ENCODE measurements at regions not wholly inside any gene's neighbourhood (a gene's known extent, or its start where the extent isn't known, plus 50 kb on each side); places are given as distances from the start of the nearest gene placed in this dataset.

DNA sequence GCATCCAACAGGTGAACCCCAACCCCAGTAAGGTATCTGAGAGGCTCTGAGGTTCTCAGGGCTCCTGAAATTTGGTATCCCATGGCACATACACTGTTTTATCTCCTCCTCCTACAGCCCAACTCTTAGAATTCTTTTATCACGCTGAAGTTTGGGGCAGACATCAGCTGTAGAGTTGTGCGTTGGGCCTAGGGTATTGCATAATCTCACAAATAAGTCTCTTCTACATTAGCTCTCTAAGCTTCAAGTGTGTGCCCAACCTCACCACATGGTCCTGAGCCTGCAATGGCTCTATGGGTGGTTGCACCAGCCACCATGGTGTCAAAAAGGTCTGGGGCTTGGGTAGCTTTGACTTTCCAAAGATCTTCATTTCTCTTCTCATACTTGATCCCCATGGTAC, 603.0 kb downstream of the BUD13 start:
- in situ Hi-C loops (cut with MboI; ENCODE audit: low sequenced_read_pairs, unreplicated experiment) = no loop called here
- TF ChIP-seq, protein P1, sequence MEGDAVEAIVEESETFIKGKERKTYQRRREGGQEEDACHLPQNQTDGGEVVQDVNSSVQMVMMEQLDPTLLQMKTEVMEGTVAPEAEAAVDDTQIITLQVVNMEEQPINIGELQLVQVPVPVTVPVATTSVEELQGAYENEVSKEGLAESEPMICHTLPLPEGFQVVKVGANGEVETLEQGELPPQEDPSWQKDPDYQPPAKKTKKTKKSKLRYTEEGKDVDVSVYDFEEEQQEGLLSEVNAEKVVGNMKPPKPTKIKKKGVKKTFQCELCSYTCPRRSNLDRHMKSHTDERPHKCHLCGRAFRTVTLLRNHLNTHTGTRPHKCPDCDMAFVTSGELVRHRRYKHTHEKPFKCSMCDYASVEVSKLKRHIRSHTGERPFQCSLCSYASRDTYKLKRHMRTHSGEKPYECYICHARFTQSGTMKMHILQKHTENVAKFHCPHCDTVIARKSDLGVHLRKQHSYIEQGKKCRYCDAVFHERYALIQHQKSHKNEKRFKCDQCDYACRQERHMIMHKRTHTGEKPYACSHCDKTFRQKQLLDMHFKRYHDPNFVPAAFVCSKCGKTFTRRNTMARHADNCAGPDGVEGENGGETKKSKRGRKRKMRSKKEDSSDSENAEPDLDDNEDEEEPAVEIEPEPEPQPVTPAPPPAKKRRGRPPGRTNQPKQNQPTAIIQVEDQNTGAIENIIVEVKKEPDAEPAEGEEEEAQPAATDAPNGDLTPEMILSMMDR (IDR thresholded peaks at IDR 0.05; ENCODE audit: borderline replicate concordance, control extremely low read depth, extremely low read depth, insufficient read depth, missing control alignments) = no peak
- no peak for DNase-seq (ENCODE audit: low spot score)

GRCh38 chr11:116168459-116168787, 604.4 kb downstream of the BUD13 start:
- in situ Hi-C loops (cut with MboI; ENCODE audit: low sequenced_read_pairs, unreplicated experiment) = no loop called here
- TF ChIP-seq, protein P1 (IDR thresholded peaks at IDR 0.05; ENCODE audit: borderline replicate concordance, control extremely low read depth, extremely low read depth, insufficient read depth, missing control alignments) = no peak
- DNase-seq (ENCODE audit: low spot score) = no peak

GRCh38 chr11:116167706-116168458, 604.9 kb downstream of the BUD13 start:
- no peak for DNase-seq (ENCODE audit: low spot score)
- TF ChIP-seq, protein P1 (IDR thresholded peaks at IDR 0.05; ENCODE audit: borderline replicate concordance, control extremely low read depth, extremely low read depth, insufficient read depth, missing control alignments) = no peak
- in situ Hi-C loops (cut with MboI; ENCODE audit: low sequenced_read_pairs, unreplicated experiment) = no loop called here

DNA sequence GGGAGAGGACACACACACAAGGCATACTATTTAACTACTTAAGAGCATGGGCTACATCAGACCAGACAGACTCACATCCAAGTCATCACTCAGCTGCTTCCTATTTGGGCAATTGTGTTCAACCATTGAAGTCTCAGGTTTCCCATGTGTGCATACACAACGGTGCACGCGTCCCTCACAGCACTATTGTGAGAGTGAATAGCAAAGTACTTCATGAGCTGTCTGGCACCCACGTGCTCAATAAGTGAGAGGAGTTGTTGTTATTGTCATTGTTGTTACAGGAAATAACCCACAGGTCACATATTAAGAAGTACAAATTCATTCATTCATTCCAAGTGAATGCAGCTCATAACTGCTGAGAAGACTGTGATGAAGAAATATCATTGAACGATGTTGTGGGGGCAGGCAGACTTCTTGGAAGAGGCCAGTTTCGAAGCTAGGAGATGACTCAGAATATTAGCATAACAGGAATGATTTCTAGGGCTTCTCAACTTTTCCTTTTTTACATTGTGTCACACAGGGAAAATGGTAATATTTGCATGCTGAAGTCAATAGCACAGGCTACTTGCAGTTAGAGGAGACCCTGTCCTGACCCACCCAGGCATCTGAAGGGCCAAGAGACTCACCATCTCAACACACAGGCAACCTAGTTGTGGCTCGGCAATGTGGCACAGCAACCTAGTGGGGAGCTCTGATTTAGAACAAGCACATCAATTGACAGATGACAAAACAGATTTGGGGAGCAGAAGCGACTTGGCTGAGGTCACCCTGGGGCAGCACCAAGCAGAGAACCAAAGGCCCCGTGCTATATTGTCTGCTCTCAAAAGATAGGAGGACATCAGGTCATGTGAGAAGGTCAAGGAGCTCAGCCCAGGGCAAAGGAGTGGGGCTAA, 606.0 kb downstream of the BUD13 start:
- in situ Hi-C loops (cut with MboI; ENCODE audit: low sequenced_read_pairs, unreplicated experiment) = no loop called here
- DNase-seq (ENCODE audit: low spot score) = no peak
- TF ChIP-seq, protein P1 (IDR thresholded peaks at IDR 0.05; ENCODE audit: borderline replicate concordance, control extremely low read depth, extremely low read depth, insufficient read depth, missing control alignments) = no peak

GRCh38 chr11:116164843-116165242, 607.9 kb downstream of the BUD13 start:
- in situ Hi-C loops (cut with MboI; ENCODE audit: low sequenced_read_pairs, unreplicated experiment) = no loop called here
- TF ChIP-seq, protein P1 (IDR thresholded peaks at IDR 0.05; ENCODE audit: borderline replicate concordance, control extremely low read depth, extremely low read depth, insufficient read depth, missing control alignments) = no peak
- DNase-seq (ENCODE audit: low spot score) = no peak

- TF ChIP-seq, protein P1 (IDR thresholded peaks at IDR 0.05; ENCODE audit: borderline replicate concordance, control extremely low read depth, extremely low read depth, insufficient read depth, missing control alignments) = no peak
- in situ Hi-C loops (cut with MboI; ENCODE audit: low sequenced_read_pairs, unreplicated experiment) = no loop called here
- no peak for DNase-seq (ENCODE audit: low spot score)
Measured at GRCh38 chr11:116162886-116163230, 609.9 kb downstream of the BUD13 start.

Measured in GM13976 (cell line).